ENCODE measurements at regions not wholly inside any gene's neighbourhood (a gene's known extent, or its start where the extent isn't known, plus 50 kb on each side); places are given as distances from the start of the nearest gene placed in this dataset.
"Not testable (repeated sequence)": the region's sequence is repeated elsewhere in the genome, so short reads cannot be mapped to it uniquely, and the experiment has no call there.

DNA sequence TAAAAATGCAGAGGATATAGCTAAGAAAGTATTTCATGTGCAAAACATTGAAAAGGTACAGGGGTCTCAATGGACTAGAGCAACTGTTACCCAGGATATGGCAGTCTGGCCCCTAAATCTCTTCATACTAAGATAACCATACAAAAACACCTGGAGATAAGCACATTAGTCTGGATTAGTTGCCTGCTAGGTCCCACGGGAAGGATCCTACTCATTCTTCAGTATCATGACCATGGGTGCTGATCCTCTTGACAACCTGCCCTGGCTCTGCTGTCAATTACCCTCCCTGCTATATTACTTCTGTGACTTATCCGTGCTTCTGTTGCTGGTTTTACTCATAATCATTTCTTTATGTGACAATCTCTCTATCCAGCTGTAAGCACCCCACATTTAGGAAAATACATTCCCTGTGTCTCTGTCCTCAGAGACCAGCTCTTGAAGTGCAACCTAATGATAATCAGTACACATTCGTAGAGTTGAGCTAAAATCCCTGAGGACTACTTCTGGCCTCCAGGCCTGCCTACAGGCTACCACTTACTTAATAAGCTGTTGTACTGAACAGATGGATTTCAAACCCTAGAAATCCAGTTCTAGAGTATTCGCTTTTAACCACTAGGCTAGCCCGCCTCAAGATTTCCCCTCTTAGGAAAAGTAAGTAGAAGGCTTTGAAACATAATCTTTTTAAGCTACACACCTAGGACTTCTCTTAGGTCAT, 190.5 kb upstream of the OR13F1 start (continued):
- TF ChIP-seq, protein P1, sequence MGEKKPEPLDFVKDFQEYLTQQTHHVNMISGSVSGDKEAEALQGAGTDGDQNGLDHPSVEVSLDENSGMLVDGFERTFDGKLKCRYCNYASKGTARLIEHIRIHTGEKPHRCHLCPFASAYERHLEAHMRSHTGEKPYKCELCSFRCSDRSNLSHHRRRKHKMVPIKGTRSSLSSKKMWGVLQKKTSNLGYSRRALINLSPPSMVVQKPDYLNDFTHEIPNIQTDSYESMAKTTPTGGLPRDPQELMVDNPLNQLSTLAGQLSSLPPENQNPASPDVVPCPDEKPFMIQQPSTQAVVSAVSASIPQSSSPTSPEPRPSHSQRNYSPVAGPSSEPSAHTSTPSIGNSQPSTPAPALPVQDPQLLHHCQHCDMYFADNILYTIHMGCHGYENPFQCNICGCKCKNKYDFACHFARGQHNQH (CRISPR knock-in tag; IDR thresholded peaks at IDR 0.05), result no peak
- TF ChIP-seq HNF4A (CRISPR knock-in tag; IDR thresholded peaks at IDR 0.05) (no peak), TOPORS (CRISPR knock-in tag; IDR thresholded peaks at IDR 0.05) (no peak)

DNA sequence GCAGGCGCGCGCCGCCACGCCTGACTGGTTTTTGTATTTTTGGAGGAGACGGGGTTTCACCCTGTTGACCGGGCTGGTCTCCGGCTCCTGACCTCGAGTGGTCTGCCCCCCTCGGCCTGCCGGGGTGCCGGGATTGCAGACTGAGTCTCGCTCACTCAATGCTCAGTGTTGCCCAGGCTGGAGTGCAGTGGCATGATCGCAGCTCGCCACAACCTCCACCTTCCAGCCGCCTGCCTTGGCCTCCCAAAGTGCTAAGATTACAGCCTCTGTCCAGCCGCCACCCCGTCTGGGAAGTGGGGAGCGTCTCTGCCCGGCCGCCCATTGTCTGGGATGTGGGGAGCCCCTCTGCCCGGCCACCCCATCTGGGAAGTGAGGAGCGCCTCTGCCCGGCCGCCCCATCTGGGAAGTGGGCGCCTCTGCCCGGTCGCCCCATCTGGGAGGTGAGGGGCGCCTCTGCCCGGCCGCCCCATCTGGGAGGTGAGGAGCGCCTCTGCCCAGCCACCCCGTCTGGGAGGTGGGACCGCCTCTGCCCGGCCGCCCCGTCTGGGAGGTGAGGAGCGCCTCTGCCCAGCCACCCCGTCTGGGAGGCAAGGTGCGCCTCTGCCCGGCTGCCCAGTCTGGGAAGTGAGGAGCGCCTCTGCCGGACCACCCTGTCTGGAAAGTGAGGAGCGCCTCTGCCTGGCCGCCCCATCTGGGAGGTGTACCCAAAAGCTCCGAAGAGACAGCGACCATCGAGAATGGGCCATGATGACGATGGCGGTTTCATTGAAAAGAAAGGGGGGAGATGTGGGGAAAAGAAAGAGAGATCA, 187.7 kb upstream of the OR13F1 start:
- WGBS (ENCODE audit: low lambda C conversion rate), result 85% methylated on average over 22 of the region's 50 CpGs
- H3K4me2 ChIP-seq (ENCODE audit: low read depth, low read length); FAIRE-seq; in situ Hi-C loops (cut with HindIII; ENCODE audit: extremely low pct_ligation_motif_present, low pct_unique_long_range_greater_than_20kb); H3K27me3 ChIP-seq (ENCODE audit: control insufficient read depth in 1 of 2, insufficient read depth in 2 of 2, low read length in 2 of 2); POLR2A ChIA-PET; DNase-seq (ENCODE audit: low spot score); H3K9ac ChIP-seq (ENCODE audit: insufficient read depth, low read depth, low read length); BruUV-seq (replicated peaks); CTCF ChIA-PET (ENCODE audit: low intra/inter-chr PET ratio, low total read pairs); H3K36me3 ChIP-seq (replicated peaks in 1 of 2; ENCODE audit: control insufficient read depth in 1 of 2, insufficient read depth in 2 of 2, low read length in 2 of 2); H3K9me3 ChIP-seq (ENCODE audit: low read length); H3K27ac ChIP-seq (ENCODE audit: extremely low read length, insufficient read depth, low read length); H2AFZ ChIP-seq (ENCODE audit: low read length); intact Hi-C loops (cut with micrococcal nuclease; ENCODE audit: unreplicated experiment); H3K79me2 ChIP-seq (ENCODE audit: insufficient read depth, low read length); H4K20me1 ChIP-seq (ENCODE audit: insufficient read depth, low read length); H3K4me3 ChIP-seq (replicated peaks in 1 of 3; ENCODE audit: insufficient read depth in 1 of 3, low read depth in 2 of 3, low read length in 3 of 3); H3K4me1 ChIP-seq (ENCODE audit: insufficient read depth, low read length); ATAC-seq: not testable (repeated sequence)

DNA sequence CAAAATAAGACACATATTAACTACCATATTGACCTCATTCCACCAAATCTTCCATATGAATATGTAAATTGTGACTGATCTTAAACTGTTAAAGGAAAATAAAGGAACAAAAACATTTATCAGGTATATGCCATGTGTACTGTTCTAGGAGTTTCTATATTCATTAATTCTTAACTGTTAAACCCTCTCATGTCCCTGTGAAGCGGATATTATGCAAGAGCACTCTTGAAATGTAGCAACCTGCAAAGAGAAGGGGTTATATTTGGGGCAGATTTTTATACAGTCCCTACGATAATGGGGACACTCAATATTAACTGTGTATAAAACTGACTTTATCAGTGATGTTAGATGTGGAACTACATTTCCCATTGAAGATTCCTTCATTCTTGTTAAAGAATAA, 184.9 kb upstream of the OR13F1 start:
- Histone ChIP-seq H3K36me3 (replicated peaks in 1 of 2; ENCODE audit: control insufficient read depth in 1 of 2, insufficient read depth in 2 of 2, low read length in 2 of 2) (no peaks in the 10 kb centered on the region), H3K4me3 (replicated peaks in 1 of 3; ENCODE audit: insufficient read depth in 1 of 3, low read depth in 2 of 3, low read length in 3 of 3) (no peak overlapping the region), H3K4me1 (ENCODE audit: insufficient read depth, low read length) (no peaks in the 10 kb centered on the region), H3K27me3 (ENCODE audit: control insufficient read depth in 1 of 2, insufficient read depth in 2 of 2, low read length in 2 of 2) (no peaks in the 10 kb centered on the region), H3K79me2 (ENCODE audit: insufficient read depth, low read length) (no peaks in the 10 kb centered on the region), H2AFZ (ENCODE audit: low read length) (no peak overlapping the region), H3K4me2 (ENCODE audit: low read depth, low read length) (no peak overlapping the region), H3K9me3 (ENCODE audit: low read length) (no peaks in the 10 kb centered on the region), H3K27ac (ENCODE audit: extremely low read length, insufficient read depth, low read length) (no peak overlapping the region), H4K20me1 (ENCODE audit: insufficient read depth, low read length) (no peaks in the 10 kb centered on the region), H3K9ac (ENCODE audit: insufficient read depth, low read depth, low read length) (no peak overlapping the region)
- BruUV-seq (replicated peaks), result no TSS peak
- WGBS (ENCODE audit: low lambda C conversion rate), result 2% methylated on average over 2 of the region's 2 CpGs
- no peak for FAIRE-seq
- in situ Hi-C loops (cut with HindIII; ENCODE audit: extremely low pct_ligation_motif_present, low pct_unique_long_range_greater_than_20kb) (no loop called here), intact Hi-C loops (cut with micrococcal nuclease; ENCODE audit: unreplicated experiment) (no loop called here)
- POLR2A ChIA-PET, result no interaction called here
- TF ChIP-seq, protein P2, sequence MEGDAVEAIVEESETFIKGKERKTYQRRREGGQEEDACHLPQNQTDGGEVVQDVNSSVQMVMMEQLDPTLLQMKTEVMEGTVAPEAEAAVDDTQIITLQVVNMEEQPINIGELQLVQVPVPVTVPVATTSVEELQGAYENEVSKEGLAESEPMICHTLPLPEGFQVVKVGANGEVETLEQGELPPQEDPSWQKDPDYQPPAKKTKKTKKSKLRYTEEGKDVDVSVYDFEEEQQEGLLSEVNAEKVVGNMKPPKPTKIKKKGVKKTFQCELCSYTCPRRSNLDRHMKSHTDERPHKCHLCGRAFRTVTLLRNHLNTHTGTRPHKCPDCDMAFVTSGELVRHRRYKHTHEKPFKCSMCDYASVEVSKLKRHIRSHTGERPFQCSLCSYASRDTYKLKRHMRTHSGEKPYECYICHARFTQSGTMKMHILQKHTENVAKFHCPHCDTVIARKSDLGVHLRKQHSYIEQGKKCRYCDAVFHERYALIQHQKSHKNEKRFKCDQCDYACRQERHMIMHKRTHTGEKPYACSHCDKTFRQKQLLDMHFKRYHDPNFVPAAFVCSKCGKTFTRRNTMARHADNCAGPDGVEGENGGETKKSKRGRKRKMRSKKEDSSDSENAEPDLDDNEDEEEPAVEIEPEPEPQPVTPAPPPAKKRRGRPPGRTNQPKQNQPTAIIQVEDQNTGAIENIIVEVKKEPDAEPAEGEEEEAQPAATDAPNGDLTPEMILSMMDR (CRISPR knock-in tag; IDR thresholded peaks at IDR 0.05), result no peak
- CTCF ChIA-PET (ENCODE audit: low intra/inter-chr PET ratio, low total read pairs), result no interaction called here
- no peak for DNase-seq (ENCODE audit: low spot score)
- no peak for ATAC-seq
